ENCODE measurements at regions not wholly inside any gene's neighbourhood (a gene's known extent, or its start where the extent isn't known, plus 50 kb on each side); places are given as distances from the start of the nearest gene placed in this dataset.

GRCh38 chr1:83574791-83575190 lies 424.1 kb downstream of the TTLL7 start:
- Histone ChIP-seq H3K27ac (ENCODE audit: low read depth, low read length, poor library complexity, severe bottlenecking) (no peak overlapping the region), H3K36me3 (ENCODE audit: insufficient read depth, low read length) (no peaks in the 10 kb centered on the region), H3K4me3 (ENCODE audit: low read depth, low read length, poor library complexity, severe bottlenecking) (no peak overlapping the region), H3F3A (ENCODE audit: insufficient read depth, low read length) (no peaks in the 10 kb centered on the region), H3K9ac (ENCODE audit: low read length) (no peak overlapping the region), H3K4me2 (ENCODE audit: low read length) (no peak overlapping the region), H3K4me1 (ENCODE audit: insufficient read depth, low read length, severe bottlenecking) (no peaks in the 10 kb centered on the region), H2AFZ (ENCODE audit: low read length) (no peak overlapping the region), H3K9me3 (ENCODE audit: low read length) (no peaks in the 10 kb centered on the region), H4K20me1 (ENCODE audit: insufficient read depth, low read length) (no peaks in the 10 kb centered on the region), H3K79me2 (ENCODE audit: insufficient read depth, low read length) (no peaks in the 10 kb centered on the region), H3K9me2 (ENCODE audit: low read depth, low read length) (no peaks in the 10 kb centered on the region), H3K27me3 (ENCODE audit: insufficient read depth, low read length) (no peaks in the 10 kb centered on the region)
- no peak for TF ChIP-seq EZH2 (IDR thresholded peaks at IDR 0.05; ENCODE audit: borderline replicate concordance, low read length)
- TF ChIP-seq, protein P1, sequence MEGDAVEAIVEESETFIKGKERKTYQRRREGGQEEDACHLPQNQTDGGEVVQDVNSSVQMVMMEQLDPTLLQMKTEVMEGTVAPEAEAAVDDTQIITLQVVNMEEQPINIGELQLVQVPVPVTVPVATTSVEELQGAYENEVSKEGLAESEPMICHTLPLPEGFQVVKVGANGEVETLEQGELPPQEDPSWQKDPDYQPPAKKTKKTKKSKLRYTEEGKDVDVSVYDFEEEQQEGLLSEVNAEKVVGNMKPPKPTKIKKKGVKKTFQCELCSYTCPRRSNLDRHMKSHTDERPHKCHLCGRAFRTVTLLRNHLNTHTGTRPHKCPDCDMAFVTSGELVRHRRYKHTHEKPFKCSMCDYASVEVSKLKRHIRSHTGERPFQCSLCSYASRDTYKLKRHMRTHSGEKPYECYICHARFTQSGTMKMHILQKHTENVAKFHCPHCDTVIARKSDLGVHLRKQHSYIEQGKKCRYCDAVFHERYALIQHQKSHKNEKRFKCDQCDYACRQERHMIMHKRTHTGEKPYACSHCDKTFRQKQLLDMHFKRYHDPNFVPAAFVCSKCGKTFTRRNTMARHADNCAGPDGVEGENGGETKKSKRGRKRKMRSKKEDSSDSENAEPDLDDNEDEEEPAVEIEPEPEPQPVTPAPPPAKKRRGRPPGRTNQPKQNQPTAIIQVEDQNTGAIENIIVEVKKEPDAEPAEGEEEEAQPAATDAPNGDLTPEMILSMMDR (IDR thresholded peaks at IDR 0.05; ENCODE audit: low read length), result no peak

- Histone ChIP-seq H3K9ac (ENCODE audit: low read length) (no peak overlapping the region), H3K9me3 (ENCODE audit: low read length) (no peaks in the 10 kb centered on the region), H3F3A (ENCODE audit: insufficient read depth, low read length) (no peaks in the 10 kb centered on the region), H3K27ac (ENCODE audit: low read depth, low read length, poor library complexity, severe bottlenecking) (no peak overlapping the region), H3K27me3 (ENCODE audit: insufficient read depth, low read length) (no peaks in the 10 kb centered on the region), H3K4me3 (ENCODE audit: low read depth, low read length, poor library complexity, severe bottlenecking) (no peak overlapping the region), H3K4me2 (ENCODE audit: low read length) (no peak overlapping the region), H2AFZ (ENCODE audit: low read length) (no peak overlapping the region), H3K79me2 (ENCODE audit: insufficient read depth, low read length) (no peaks in the 10 kb centered on the region), H3K36me3 (ENCODE audit: insufficient read depth, low read length) (no peaks in the 10 kb centered on the region), H3K9me2 (ENCODE audit: low read depth, low read length) (no peaks in the 10 kb centered on the region), H3K4me1 (ENCODE audit: insufficient read depth, low read length, severe bottlenecking) (no peaks in the 10 kb centered on the region), H4K20me1 (ENCODE audit: insufficient read depth, low read length) (no peaks in the 10 kb centered on the region)
- no peak for TF ChIP-seq EZH2 (IDR thresholded peaks at IDR 0.05; ENCODE audit: borderline replicate concordance, low read length)
- TF ChIP-seq, protein P1 (IDR thresholded peaks at IDR 0.05; ENCODE audit: low read length), result no peak
These were observed 425.2 kb downstream of the TTLL7 start for GRCh38 chr1:83573776-83574175.

- Histone ChIP-seq H3F3A (ENCODE audit: insufficient read depth, low read length) (no peaks in the 10 kb centered on the region), H3K27me3 (ENCODE audit: insufficient read depth, low read length) (no peaks in the 10 kb centered on the region), H3K4me2 (ENCODE audit: low read length) (no peak overlapping the region), H3K36me3 (ENCODE audit: insufficient read depth, low read length) (no peaks in the 10 kb centered on the region), H3K27ac (ENCODE audit: low read depth, low read length, poor library complexity, severe bottlenecking) (no peak overlapping the region), H3K4me3 (ENCODE audit: low read depth, low read length, poor library complexity, severe bottlenecking) (no peak overlapping the region), H3K4me1 (ENCODE audit: insufficient read depth, low read length, severe bottlenecking) (no peaks in the 10 kb centered on the region), H3K9me3 (ENCODE audit: low read length) (no peaks in the 10 kb centered on the region), H3K9me2 (ENCODE audit: low read depth, low read length) (no peaks in the 10 kb centered on the region), H2AFZ (ENCODE audit: low read length) (no peak overlapping the region), H3K79me2 (ENCODE audit: insufficient read depth, low read length) (no peaks in the 10 kb centered on the region), H3K9ac (ENCODE audit: low read length) (no peak overlapping the region), H4K20me1 (ENCODE audit: insufficient read depth, low read length) (no peaks in the 10 kb centered on the region)
- TF ChIP-seq, protein P1 (IDR thresholded peaks at IDR 0.05; ENCODE audit: low read length), result no peak
- no peak for TF ChIP-seq EZH2 (IDR thresholded peaks at IDR 0.05; ENCODE audit: borderline replicate concordance, low read length)
These were observed 427.4 kb downstream of the TTLL7 start for GRCh38 chr1:83571536-83571935.
